ENCODE measurements at regions not wholly inside any gene's neighbourhood (a gene's known extent, or its start where the extent isn't known, plus 50 kb on each side); places are given as distances from the start of the nearest gene placed in this dataset.

GRCh38 chr16:6446370-6446769 is 886.3 kb upstream of the RBFOX1 start:
- TF ChIP-seq ZNF384 (IDR thresholded peaks at IDR 0.05) (no peak), TARDBP (IDR thresholded peaks at IDR 0.05) (no peak), FOXM1 (IDR thresholded peaks at IDR 0.05; ENCODE audit: borderline replicate concordance) (no peak), ARNT (IDR thresholded peaks at IDR 0.05) (no peak), FOXK2 (IDR thresholded peaks at IDR 0.05) (no peak), SUZ12 (IDR thresholded peaks at IDR 0.05) (no peak), SP1 (IDR thresholded peaks at IDR 0.05) (no peak), LEF1 (IDR thresholded peaks at IDR 0.05; ENCODE audit: borderline replicate concordance) (no peak), FOXA1 (IDR thresholded peaks at IDR 0.05) (no peak), NFRKB (IDR thresholded peaks at IDR 0.05) (no peak), CTBP1 (IDR thresholded peaks at IDR 0.05; ENCODE audit: borderline replicate concordance) (no peak), HDGF (IDR thresholded peaks at IDR 0.05; ENCODE audit: borderline replicate concordance) (no peak)
